NCI-H1436 treated with DMSO at 0.1 percent for 48 hours (cell line): ENCODE measurements at regions not wholly inside any gene's neighbourhood (a gene's known extent, or its start where the extent isn't known, plus 50 kb on each side); places are given as distances from the start of the nearest gene placed in this dataset.
"Not testable (repeated sequence)": the region's sequence is repeated elsewhere in the genome, so short reads cannot be mapped to it uniquely, and the experiment has no call there.

Source experiments
- DNase-seq: peaks from one replicate; lab custom pipeline; 2025; lab: John Stamatoyannopoulos, UW

GRCh38 chr3:25151903-25152295, 276.2 kb upstream of the RARB start:
- DNase-seq: no peak

- DNase-seq: no peak
Observed at GRCh38 chr3:25153136-25153535, 274.9 kb upstream of the RARB start.

- DNase-seq: no peak
Observed at GRCh38 chr3:25153561-25153960, 274.5 kb upstream of the RARB start.

GRCh38 chr3:25155652-25156471, 272.2 kb upstream of the RARB start:
- no peak for DNase-seq

GRCh38 chr3:25156626-25157025, 271.4 kb upstream of the RARB start:
- DNase-seq: no peak

- DNase-seq: no peak
Observed at GRCh38 chr3:25165306-25165705, 262.8 kb upstream of the RARB start.

- no peak for DNase-seq
Observed at GRCh38 chr3:25166016-25166415, 262.0 kb upstream of the RARB start.

GRCh38 chr3:25169151-25169550, 258.9 kb upstream of the RARB start:
- no peak for DNase-seq

GRCh38 chr3:25170021-25170420, 258.0 kb upstream of the RARB start:
- no peak for DNase-seq

- DNase-seq: no peak
Observed at GRCh38 chr3:25171118-25171807, 256.8 kb upstream of the RARB start.

GRCh38 chr3:25171897-25172296, 256.2 kb upstream of the RARB start:
- no peak for DNase-seq

- DNase-seq: no peak
Observed at GRCh38 chr3:25173606-25174005, 254.5 kb upstream of the RARB start.

- DNase-seq: no peak
Observed at GRCh38 chr3:25174251-25174650, 253.8 kb upstream of the RARB start.

GRCh38 chr3:25177041-25177440, 251.0 kb upstream of the RARB start:
- DNase-seq: no peak

- DNase-seq: no peak
Observed at GRCh38 chr3:25178672-25179071, 249.4 kb upstream of the RARB start.

GRCh38 chr3:25181096-25181495, 247.0 kb upstream of the RARB start:
- DNase-seq: no peak

- no peak for DNase-seq
Observed at GRCh38 chr3:25182794-25183193, 245.3 kb upstream of the RARB start.

- DNase-seq: no peak
Observed at GRCh38 chr3:25184641-25185250, 243.3 kb upstream of the RARB start.

- DNase-seq: no peak
Observed at GRCh38 chr3:25191673-25192072, 236.4 kb upstream of the RARB start.

- not testable (repeated sequence) for DNase-seq
Observed at GRCh38 chr3:25199567-25199966, 228.5 kb upstream of the RARB start.

- DNase-seq: no peak
Observed at GRCh38 chr3:25212736-25213135, 215.3 kb upstream of the RARB start.

GRCh38 chr3:25214034-25214433, 214.0 kb upstream of the RARB start:
- no peak for DNase-seq

- no peak for DNase-seq
Observed at GRCh38 chr3:25218362-25218761, 209.7 kb upstream of the RARB start.
